ENCODE measurements at regions not wholly inside any gene's neighbourhood (a gene's known extent, or its start where the extent isn't known, plus 50 kb on each side); places are given as distances from the start of the nearest gene placed in this dataset.

- DNase-seq (ENCODE audit: low spot score), result no peak
Measured at GRCh38 chr13:78227709-78228108, 309.1 kb upstream of the EDNRB start.

- DNase-seq (ENCODE audit: low spot score), result no peak
Measured at GRCh38 chr13:78215458-78216108, 297.0 kb upstream of the EDNRB start.

GRCh38 chr13:78201411-78201810 is 282.8 kb upstream of the EDNRB start:
- DNase-seq (ENCODE audit: low spot score), result no peak

- no peak for DNase-seq (ENCODE audit: low spot score)
Measured at GRCh38 chr13:78198821-78199220, 280.2 kb upstream of the EDNRB start.

GRCh38 chr13:78198419-78198818 is 279.8 kb upstream of the EDNRB start:
- DNase-seq (ENCODE audit: low spot score), result no peak

GRCh38 chr13:78197231-78197630 is 278.6 kb upstream of the EDNRB start:
- DNase-seq (ENCODE audit: low spot score), result no peak

- peak; percentile 76 for DNase-seq (ENCODE audit: low spot score)
Measured at GRCh38 chr13:78194904-78195639, 276.4 kb upstream of the EDNRB start.

- DNase-seq (ENCODE audit: low spot score), result peak; percentile 89
Measured at GRCh38 chr13:78193846-78194245, 275.2 kb upstream of the EDNRB start.

GRCh38 chr13:78192716-78193115 is 274.1 kb upstream of the EDNRB start:
- peak; percentile 82 for DNase-seq (ENCODE audit: low spot score)

GRCh38 chr13:78190296-78190695 is 271.7 kb upstream of the EDNRB start:
- DNase-seq (ENCODE audit: low spot score), result peak; percentile 17

GRCh38 chr13:78187781-78188180 is 269.1 kb upstream of the EDNRB start:
- no peak for DNase-seq (ENCODE audit: low spot score)

- DNase-seq (ENCODE audit: low spot score), result no peak
Measured at GRCh38 chr13:78185700-78186099, 267.1 kb upstream of the EDNRB start.

GRCh38 chr13:78183732-78184131 is 265.1 kb upstream of the EDNRB start:
- DNase-seq (ENCODE audit: low spot score), result no peak

GRCh38 chr13:78182813-78183212 is 264.2 kb upstream of the EDNRB start:
- DNase-seq (ENCODE audit: low spot score), result no peak

GRCh38 chr13:78177306-78177705 is 258.7 kb upstream of the EDNRB start:
- DNase-seq (ENCODE audit: low spot score), result no peak

- DNase-seq (ENCODE audit: low spot score), result no peak
Measured at GRCh38 chr13:78176880-78177279, 258.2 kb upstream of the EDNRB start.

GRCh38 chr13:78169386-78169785 is 250.8 kb upstream of the EDNRB start:
- DNase-seq (ENCODE audit: low spot score), result no peak

GRCh38 chr13:78168981-78169380 is 250.3 kb upstream of the EDNRB start:
- DNase-seq (ENCODE audit: low spot score), result no peak

- no peak for DNase-seq (ENCODE audit: low spot score)
Measured at GRCh38 chr13:78161266-78161665, 242.6 kb upstream of the EDNRB start.

GRCh38 chr13:78160793-78161192 is 242.2 kb upstream of the EDNRB start:
- peak; percentile 71 for DNase-seq (ENCODE audit: low spot score)

GRCh38 chr13:78152415-78152814 is 233.8 kb upstream of the EDNRB start:
- DNase-seq (ENCODE audit: low spot score), result no peak

GRCh38 chr13:78147905-78148304 is 229.3 kb upstream of the EDNRB start:
- DNase-seq (ENCODE audit: low spot score), result peak; percentile 94

GRCh38 chr13:78145276-78145675 is 226.6 kb upstream of the EDNRB start:
- DNase-seq (ENCODE audit: low spot score), result no peak

- no peak for DNase-seq (ENCODE audit: low spot score)
Measured at GRCh38 chr13:78139765-78140164, 221.1 kb upstream of the EDNRB start.

All from kidney tubule cell (primary cell).